ENCODE measurements at regions not wholly inside any gene's neighbourhood (a gene's known extent, or its start where the extent isn't known, plus 50 kb on each side); places are given as distances from the start of the nearest gene placed in this dataset.
"Not testable (repeated sequence)": the region's sequence is repeated elsewhere in the genome, so short reads cannot be mapped to it uniquely, and the experiment has no call there.

GRCh38 chr7:121497545-121497944 lies 101.4 kb upstream of the FAM3C start:
- not testable (repeated sequence) for DNase-seq (ENCODE audit: low read depth)

GRCh38 chr7:121494516-121494915 lies 98.4 kb upstream of the FAM3C start:
- DNase-seq (ENCODE audit: low read depth): no peak

GRCh38 chr7:121493553-121493952 lies 97.4 kb upstream of the FAM3C start:
- DNase-seq (ENCODE audit: low read depth): no peak

GRCh38 chr7:121490309-121490708 lies 94.2 kb upstream of the FAM3C start:
- DNase-seq (ENCODE audit: low read depth): no peak

GRCh38 chr7:121489440-121489839 lies 93.3 kb upstream of the FAM3C start:
- DNase-seq (ENCODE audit: low read depth): no peak

GRCh38 chr7:121488111-121488650 lies 92.1 kb upstream of the FAM3C start:
- DNase-seq (ENCODE audit: low read depth): no peak

- no peak for DNase-seq (ENCODE audit: low read depth)
Measured at GRCh38 chr7:121486590-121486989, 90.5 kb upstream of the FAM3C start.

- DNase-seq (ENCODE audit: low read depth): no peak
Measured at GRCh38 chr7:121485467-121486243, 89.5 kb upstream of the FAM3C start.

GRCh38 chr7:121484089-121484763 lies 88.1 kb upstream of the FAM3C start:
- no peak for DNase-seq (ENCODE audit: low read depth)

GRCh38 chr7:121480566-121481335 lies 84.6 kb upstream of the FAM3C start:
- no peak for DNase-seq (ENCODE audit: low read depth)

GRCh38 chr7:121480058-121480457 lies 84.0 kb upstream of the FAM3C start:
- DNase-seq (ENCODE audit: low read depth): no peak

- DNase-seq (ENCODE audit: low read depth): no peak
Measured at GRCh38 chr7:121479466-121479865, 83.4 kb upstream of the FAM3C start.

GRCh38 chr7:121475806-121476205 lies 79.7 kb upstream of the FAM3C start:
- no peak for DNase-seq (ENCODE audit: low read depth)

GRCh38 chr7:121474301-121474673 lies 78.2 kb upstream of the FAM3C start:
- DNase-seq (ENCODE audit: low read depth): no peak

GRCh38 chr7:121473645-121474300 lies 77.7 kb upstream of the FAM3C start:
- no peak for DNase-seq (ENCODE audit: low read depth)

- no peak for DNase-seq (ENCODE audit: low read depth)
Measured at GRCh38 chr7:121466455-121466854, 70.3 kb upstream of the FAM3C start.

GRCh38 chr7:121459148-121459547 lies 63.0 kb upstream of the FAM3C start:
- DNase-seq (ENCODE audit: low read depth): no peak

GRCh38 chr7:121456785-121457359 lies 60.8 kb upstream of the FAM3C start:
- no peak for DNase-seq (ENCODE audit: low read depth)

- DNase-seq (ENCODE audit: low read depth): no peak
Measured at GRCh38 chr7:121456015-121456414, 59.9 kb upstream of the FAM3C start.

GRCh38 chr7:121452389-121452788 lies 56.3 kb upstream of the FAM3C start:
- DNase-seq (ENCODE audit: low read depth): no peak

- DNase-seq (ENCODE audit: low read depth): no peak
Measured at GRCh38 chr7:121451367-121452094, 55.4 kb upstream of the FAM3C start.

All from fibroblast of the conjunctiva (primary cell).